Smooth muscle cell (in vitro differentiated cells): ENCODE measurements at regions not wholly inside any gene's neighbourhood (a gene's known extent, or its start where the extent isn't known, plus 50 kb on each side); places are given as distances from the start of the nearest gene placed in this dataset.

Experiments
- DNase-seq: peaks from one replicate; lab custom pipeline; 2025; ENCODE audit not compliant: unreplicated experiment; lab: John Stamatoyannopoulos, UW
- H2AFZ ChIP-seq: fragments of 200-600 bp; sonication (generic); 2 replicates; pipeline ENCODE4 v1.6.0; 2016; ENCODE audit warnings: antibody characterized with exemption, low read depth, mild to moderate bottlenecking
- H3F3A ChIP-seq: fragments of 200-600 bp; sonication (generic); 2 replicates; pipeline ENCODE4 v1.6.0; 2017; ENCODE audit warnings: antibody characterized with exemption, low read depth
- H3K27ac ChIP-seq: fragments of 200-600 bp; sonication (generic); 2 replicates; pipeline ENCODE4 v1.5.1; 2016; ENCODE audit warnings: low read depth, mild to moderate bottlenecking
- H3K27me3 ChIP-seq: fragments of 200-600 bp; sonication (generic); 2 replicates; pipeline ENCODE4 v1.6.1; 2016; ENCODE audit warnings: low read depth, mild to moderate bottlenecking
- H3K36me3 ChIP-seq: fragments of 200-600 bp; sonication (generic); 2 replicates; pipeline ENCODE4 v1.5.1; 2016; ENCODE audit warnings: low read depth
- H3K4me1 ChIP-seq: fragments of 200-600 bp; sonication (generic); 2 replicates; pipeline ENCODE4 v1.5.1; 2016; ENCODE audit warnings: low read depth
- H3K4me2 ChIP-seq: fragments of 200-600 bp; sonication (generic); 2 replicates; pipeline ENCODE4 v1.6.0; 2016; ENCODE audit warnings: mild to moderate bottlenecking
- H3K4me3 ChIP-seq: fragments of 200-600 bp; sonication (generic); 2 replicates; pipeline ENCODE4 v1.5.1; 2016; ENCODE audit warnings: mild to moderate bottlenecking
- H3K79me2 ChIP-seq: fragments of 200-600 bp; sonication (generic); 2 replicates; pipeline ENCODE4 v1.6.0; 2016; ENCODE audit warnings: low read depth, mild to moderate bottlenecking
- H3K9ac ChIP-seq: fragments of 200-600 bp; sonication (generic); 2 replicates; pipeline ENCODE4 v1.6.0; 2016; ENCODE audit warnings: low read depth
- H3K9me3 ChIP-seq: fragments of 200-600 bp; sonication (generic); replicated peaks from 2 replicates; pipeline ENCODE4 v1.5.1; 2016; ENCODE audit warnings: low read depth
- H4K20me1 ChIP-seq: fragments of 200-600 bp; sonication (generic); 2 replicates; pipeline ENCODE4 v1.6.0; 2016; ENCODE audit warnings: low read depth
- WGBS: methylation state at CpG from one replicate; pipeline ENCODE4 v1.1.7; 2016; ENCODE audit warnings: low lambda C conversion rate; 5-methylcytosine and 5-hydroxymethylcytosine counted together
- TF ChIP-seq, protein P1 (sequence below): fragments of 200-600 bp; sonication (generic); IDR thresholded peaks from 2 replicates; pipeline ENCODE4 v1.5.1; 2017; ENCODE audit warnings: borderline replicate concordance, mild to moderate bottlenecking, antibody characterized with exemption; ENCODE audit not compliant: insufficient read depth, poor library complexity, severe bottlenecking

DNA sequence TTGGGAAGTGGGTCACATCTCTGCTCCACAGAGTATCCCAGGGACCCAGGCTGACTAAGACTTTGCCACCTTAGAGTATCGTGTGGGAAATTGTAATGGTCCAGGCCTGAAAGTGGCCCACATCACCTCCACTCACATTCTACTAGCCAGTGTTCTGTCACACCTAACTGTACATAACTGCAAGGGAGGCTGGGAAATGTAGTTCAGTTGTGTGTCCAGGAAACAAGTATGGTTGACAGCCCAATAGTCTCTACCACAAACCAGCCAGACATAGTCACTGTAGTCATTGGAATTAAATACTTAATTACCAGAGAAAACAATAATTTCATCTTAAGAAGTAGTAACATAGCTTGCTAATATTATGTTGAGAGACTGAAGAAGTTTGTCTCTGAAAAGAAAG lies 233.4 kb upstream of the S100G start:
- Histone ChIP-seq H3K36me3 (no peaks in the 10 kb centered on the region), H3K4me3 (no peak overlapping the region), H3K9me3 (no peaks in the 10 kb centered on the region), H3K4me1 (no peaks in the 10 kb centered on the region), H3K27me3 (no peaks in the 10 kb centered on the region), H3F3A (no peaks in the 10 kb centered on the region), H3K9ac (no peak overlapping the region), H3K4me2 (no peak overlapping the region), H3K79me2 (no peaks in the 10 kb centered on the region), H4K20me1 (no peaks in the 10 kb centered on the region), H2AFZ (no peak overlapping the region), H3K27ac (no peak overlapping the region)
- WGBS: 100% methylated on average over 1 of the region's 1 CpG
- TF ChIP-seq, protein P1, sequence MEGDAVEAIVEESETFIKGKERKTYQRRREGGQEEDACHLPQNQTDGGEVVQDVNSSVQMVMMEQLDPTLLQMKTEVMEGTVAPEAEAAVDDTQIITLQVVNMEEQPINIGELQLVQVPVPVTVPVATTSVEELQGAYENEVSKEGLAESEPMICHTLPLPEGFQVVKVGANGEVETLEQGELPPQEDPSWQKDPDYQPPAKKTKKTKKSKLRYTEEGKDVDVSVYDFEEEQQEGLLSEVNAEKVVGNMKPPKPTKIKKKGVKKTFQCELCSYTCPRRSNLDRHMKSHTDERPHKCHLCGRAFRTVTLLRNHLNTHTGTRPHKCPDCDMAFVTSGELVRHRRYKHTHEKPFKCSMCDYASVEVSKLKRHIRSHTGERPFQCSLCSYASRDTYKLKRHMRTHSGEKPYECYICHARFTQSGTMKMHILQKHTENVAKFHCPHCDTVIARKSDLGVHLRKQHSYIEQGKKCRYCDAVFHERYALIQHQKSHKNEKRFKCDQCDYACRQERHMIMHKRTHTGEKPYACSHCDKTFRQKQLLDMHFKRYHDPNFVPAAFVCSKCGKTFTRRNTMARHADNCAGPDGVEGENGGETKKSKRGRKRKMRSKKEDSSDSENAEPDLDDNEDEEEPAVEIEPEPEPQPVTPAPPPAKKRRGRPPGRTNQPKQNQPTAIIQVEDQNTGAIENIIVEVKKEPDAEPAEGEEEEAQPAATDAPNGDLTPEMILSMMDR: no peak
- DNase-seq: no peak

DNA sequence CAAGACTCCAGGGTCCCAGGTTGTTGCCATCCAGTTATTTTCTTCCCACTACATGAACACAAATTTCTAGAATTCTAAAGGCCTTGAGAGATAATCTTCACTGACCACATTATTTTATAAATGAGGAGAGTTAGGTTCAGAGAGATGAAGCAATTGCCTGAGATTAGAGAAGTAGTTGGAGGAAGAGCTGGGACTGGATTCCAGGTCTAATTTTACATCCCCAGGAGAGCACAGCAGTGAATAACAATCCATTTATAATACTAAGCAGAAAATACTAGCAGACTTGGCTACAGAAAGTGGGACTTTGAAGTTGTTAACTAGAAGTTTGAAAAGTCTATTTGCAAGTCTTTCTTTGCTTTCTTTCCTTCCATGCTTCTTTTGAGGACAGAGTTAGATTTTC lies 231.3 kb upstream of the S100G start:
- Histone ChIP-seq H3K27me3 (no peaks in the 10 kb centered on the region), H3K36me3 (no peaks in the 10 kb centered on the region), H4K20me1 (no peaks in the 10 kb centered on the region), H3K9ac (no peak overlapping the region), H3K9me3 (no peaks in the 10 kb centered on the region), H3K4me2 (no peak overlapping the region), H3K79me2 (no peaks in the 10 kb centered on the region), H2AFZ (no peak overlapping the region), H3K27ac (no peak overlapping the region), H3F3A (no peaks in the 10 kb centered on the region), H3K4me3 (no peak overlapping the region), H3K4me1 (no peaks in the 10 kb centered on the region)
- no peak for DNase-seq
- TF ChIP-seq, protein P1: no peak

DNA sequence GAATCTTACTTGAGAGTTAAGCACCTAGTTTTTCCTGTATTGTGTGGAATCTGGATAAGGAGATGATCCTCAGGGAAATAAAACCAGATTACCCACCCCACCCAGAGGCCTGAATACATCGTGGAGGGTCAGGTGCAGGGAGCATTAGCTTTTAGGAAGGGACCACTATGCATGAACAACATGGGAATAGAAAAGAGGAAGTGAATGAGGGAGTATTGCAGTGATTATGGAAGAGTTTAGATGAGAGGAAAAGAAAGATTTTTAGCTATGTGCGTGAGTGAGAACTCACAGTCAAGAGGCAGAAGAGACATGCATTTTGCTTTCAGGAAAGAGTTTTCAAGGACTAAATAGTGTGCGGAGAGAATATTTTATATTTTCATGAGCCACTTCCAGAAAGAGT lies 222.3 kb upstream of the S100G start:
- Histone ChIP-seq H3K27me3 (no peaks in the 10 kb centered on the region), H3F3A (no peaks in the 10 kb centered on the region), H3K79me2 (no peaks in the 10 kb centered on the region), H3K9me3 (no peaks in the 10 kb centered on the region), H3K36me3 (no peaks in the 10 kb centered on the region), H2AFZ (no peak overlapping the region), H3K4me3 (no peak overlapping the region), H3K4me2 (no peak overlapping the region), H3K9ac (no peak overlapping the region), H3K27ac (no peak overlapping the region), H3K4me1 (no peaks in the 10 kb centered on the region), H4K20me1 (no peaks in the 10 kb centered on the region)
- TF ChIP-seq, protein P1: no peak
- 92% methylated on average over 3 of the region's 3 CpGs for WGBS
- no peak for DNase-seq

DNA sequence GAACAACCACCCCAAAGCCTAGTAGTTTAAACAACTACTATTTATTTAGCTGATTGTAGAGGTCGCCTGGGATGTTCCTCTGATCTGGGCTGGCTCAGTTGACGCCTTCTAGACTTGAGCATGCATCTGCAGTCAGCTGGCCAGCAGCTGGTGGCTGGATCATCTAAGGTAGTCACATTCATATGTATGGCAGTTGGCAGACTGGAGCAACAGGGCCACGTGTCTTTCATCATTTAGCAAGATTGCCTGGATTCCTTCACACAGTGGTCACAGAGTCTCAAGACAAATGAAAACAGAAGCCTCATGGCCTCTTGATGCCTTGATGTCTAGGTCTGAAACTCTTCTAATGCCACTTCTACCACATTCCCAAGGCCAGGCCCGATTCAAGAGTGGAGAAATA lies 220.6 kb upstream of the S100G start:
- H3K9me3 ChIP-seq: no peaks in the 10 kb centered on the region
- no peak for DNase-seq
- TF ChIP-seq, protein P1: no peak

More for the DNA sequence above, 220.6 kb upstream of the S100G start:
- H3K9ac ChIP-seq: no peak overlapping the region
- H3K4me3 ChIP-seq: no peak overlapping the region
- no peak overlapping the region for H2AFZ ChIP-seq
- H3F3A ChIP-seq: no peaks in the 10 kb centered on the region
- no peaks in the 10 kb centered on the region for H3K4me1 ChIP-seq
- no peaks in the 10 kb centered on the region for H3K79me2 ChIP-seq
- no peaks in the 10 kb centered on the region for H3K36me3 ChIP-seq
- no peaks in the 10 kb centered on the region for H4K20me1 ChIP-seq
- H3K27me3 ChIP-seq: no peaks in the 10 kb centered on the region
- H3K4me2 ChIP-seq: no peak overlapping the region
- WGBS: 39% methylated on average over 4 of the region's 4 CpGs
- H3K27ac ChIP-seq: no peak overlapping the region
